Thoracic aorta (tissue), 2 donors: ENCODE measurements at regions not wholly inside any gene's neighbourhood (a gene's known extent, or its start where the extent isn't known, plus 50 kb on each side); places are given as distances from the start of the nearest gene placed in this dataset.

Source experiments
- ATAC-seq: fragments of 150-250 bp; one replicate; pipeline ENCODE4 v1.8.0; 2017; ENCODE audit warnings: low read depth; ENCODE audit not compliant: insufficient number of reproducible peaks, low FRiP score
- DNase-seq: peaks from one replicate; pipeline ENCODE4 v3.0.0-alpha.2; 2020; ENCODE audit warnings: low spot score
- H3K27ac ChIP-seq, 2 donors: fragments of 200-600 bp; sonication (generic); 1 replicate in 1 of 2; 2 replicates in 1 of 2; pipeline ENCODE4 v1.5.1; 2016; ENCODE audit warnings: mild to moderate bottlenecking in 2 of 2, moderate library complexity in 2 of 2
- H3K27me3 ChIP-seq: fragments of 200-600 bp; sonication (generic); replicated peaks from 2 replicates; pipeline ENCODE4 v1.6.0; 2016; ENCODE audit warnings: mild to moderate bottlenecking; ENCODE audit not compliant: insufficient read depth
- H3K36me3 ChIP-seq: fragments of 200-600 bp; sonication (generic); one replicate; pipeline ENCODE4 v1.5.1; 2016
- H3K4me1 ChIP-seq, 2 donors: fragments of 200-600 bp; sonication (generic); 1 replicate in 1 of 2; 2 replicates in 1 of 2; pipeline versions ENCODE4 v1.5.1 to v1.6.0; 2016; ENCODE audit warnings: low read depth in 2 of 2, mild to moderate bottlenecking in 1 of 2; ENCODE audit not compliant: control insufficient read depth in 1 of 2
- H3K4me3 ChIP-seq: fragments of 200-600 bp; sonication (generic); 2 replicates; pipeline ENCODE4 v1.5.1; 2016; ENCODE audit warnings: mild to moderate bottlenecking
- H3K9me3 ChIP-seq: fragments of 200-600 bp; sonication (generic); 2 replicates; pipeline ENCODE4 v1.5.1; 2016
- CTCF ChIP-seq: fragments of 200-600 bp; sonication (generic); IDR thresholded peaks from one replicate; pipeline ENCODE4 v1.5.1; 2019; ENCODE audit warnings: antibody characterized with exemption

- H3K9me3 ChIP-seq, result no peaks in the 10 kb centered on the region
- H3K4me3 ChIP-seq, result no peak overlapping the region
- H3K4me1 ChIP-seq, result no peaks in the 10 kb centered on the region
- no peaks in the 10 kb centered on the region for H3K27me3 ChIP-seq
- no peaks in the 10 kb centered on the region for H3K36me3 ChIP-seq
- ATAC-seq (no peak), DNase-seq (no peak)
- H3K27ac ChIP-seq, result no peak overlapping the region
- no peak for TF ChIP-seq CTCF
Observed at GRCh38 chr11:122604621-122605020, 50.9 kb upstream of the UBASH3B start.

- Histone ChIP-seq H3K36me3 (no peaks in the 10 kb centered on the region), H3K27me3 (no peaks in the 10 kb centered on the region), H3K4me1 (no peaks in the 10 kb centered on the region), H3K9me3 (no peaks in the 10 kb centered on the region), H3K4me3 (no peak overlapping the region), H3K27ac (no peak overlapping the region)
- ATAC-seq (no peak), DNase-seq (no peak)
- no peak for TF ChIP-seq CTCF
Observed at GRCh38 chr11:122601141-122602125, 54.1 kb upstream of the UBASH3B start.

GRCh38 chr11:122600290-122600689, 55.2 kb upstream of the UBASH3B start:
- Histone ChIP-seq H3K27me3 (no peaks in the 10 kb centered on the region), H3K4me3 (no peak overlapping the region), H3K9me3 (no peaks in the 10 kb centered on the region), H3K36me3 (no peaks in the 10 kb centered on the region), H3K27ac (no peak overlapping the region), H3K4me1 (no peaks in the 10 kb centered on the region)
- DNase-seq (no peak), ATAC-seq (no peak)
- TF ChIP-seq CTCF, result no peak

GRCh38 chr11:122599434-122599833, 56.1 kb upstream of the UBASH3B start:
- no peaks in the 10 kb centered on the region for H3K9me3 ChIP-seq
- no peak overlapping the region for H3K4me3 ChIP-seq
- H3K27ac ChIP-seq, result no peak overlapping the region
- DNase-seq (no peak), ATAC-seq (no peak)
- no peak for TF ChIP-seq CTCF
- no peaks in the 10 kb centered on the region for H3K4me1 ChIP-seq
- no peaks in the 10 kb centered on the region for H3K27me3 ChIP-seq
- H3K36me3 ChIP-seq, result no peaks in the 10 kb centered on the region

GRCh38 chr11:122598971-122599370, 56.6 kb upstream of the UBASH3B start:
- Histone ChIP-seq H3K27ac (no peak overlapping the region), H3K36me3 (no peaks in the 10 kb centered on the region), H3K27me3 (no peaks in the 10 kb centered on the region), H3K4me1 (no peaks in the 10 kb centered on the region), H3K9me3 (no peaks in the 10 kb centered on the region), H3K4me3 (no peak overlapping the region)
- no peak for TF ChIP-seq CTCF
- DNase-seq, result no peak
- ATAC-seq, result no peak
